HG03108 (cell line): ENCODE measurements at regions not wholly inside any gene's neighbourhood (a gene's known extent, or its start where the extent isn't known, plus 50 kb on each side); places are given as distances from the start of the nearest gene placed in this dataset.

Experiments
- ATAC-seq: cut with Tn5 transposase; IDR thresholded peaks from one replicate; pipeline ENCODE4 v1.9.1; 2021; ENCODE audit warnings: moderate library complexity; ENCODE audit not compliant: unreplicated experiment

- ATAC-seq: no peak
Observed at GRCh38 chrX:13151828-13152517, 107.6 kb upstream of the FAM9C start.

- ATAC-seq: no peak
Observed at GRCh38 chrX:13149702-13150350, 105.4 kb upstream of the FAM9C start.

DNA sequence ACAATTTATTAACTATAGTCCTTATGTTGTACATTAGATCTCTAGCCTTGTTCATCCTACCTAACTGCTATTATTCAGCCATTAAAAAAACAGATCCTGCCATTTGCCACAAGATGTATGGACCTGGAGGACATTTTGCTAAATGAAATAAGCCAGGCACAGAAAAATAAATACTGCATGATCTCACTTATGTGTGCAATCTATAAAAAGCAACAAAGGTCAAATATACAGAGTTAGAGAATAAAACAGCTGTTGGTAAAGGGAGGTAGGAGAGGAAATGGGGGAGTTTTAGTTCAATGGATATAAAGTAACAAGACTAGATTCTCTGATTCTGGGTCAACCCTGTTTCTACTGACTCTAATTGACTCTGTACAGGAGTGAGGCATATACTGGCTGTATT lies 103.3 kb upstream of the FAM9C start:
- ATAC-seq: no peak

GRCh38 chrX:13147147-13147546 lies 102.7 kb upstream of the FAM9C start:
- ATAC-seq: no peak

GRCh38 chrX:13144927-13145655 lies 100.7 kb upstream of the FAM9C start:
- no peak for ATAC-seq

DNA sequence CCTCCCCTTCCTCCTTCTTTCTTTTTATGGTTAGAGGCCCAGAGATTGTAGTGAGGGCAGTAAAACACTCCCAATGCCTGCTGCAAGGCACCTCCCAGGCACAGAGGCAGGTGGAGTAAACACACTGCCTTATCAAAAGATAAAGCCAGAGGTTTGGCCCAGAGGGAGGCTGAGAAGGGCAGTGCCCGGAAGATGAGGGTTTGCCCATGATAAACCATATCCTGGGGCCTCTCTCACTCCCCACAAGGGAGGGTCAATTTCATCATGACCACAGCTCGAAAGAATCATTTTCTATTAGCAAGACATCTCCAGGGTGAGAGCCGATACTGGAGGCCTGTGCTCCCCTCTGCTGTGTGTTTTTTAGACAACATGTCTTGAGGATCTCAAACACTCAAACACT lies 98.5 kb upstream of the FAM9C start:
- no peak for ATAC-seq

GRCh38 chrX:13140007-13140406 lies 95.6 kb upstream of the FAM9C start:
- no peak for ATAC-seq

DNA sequence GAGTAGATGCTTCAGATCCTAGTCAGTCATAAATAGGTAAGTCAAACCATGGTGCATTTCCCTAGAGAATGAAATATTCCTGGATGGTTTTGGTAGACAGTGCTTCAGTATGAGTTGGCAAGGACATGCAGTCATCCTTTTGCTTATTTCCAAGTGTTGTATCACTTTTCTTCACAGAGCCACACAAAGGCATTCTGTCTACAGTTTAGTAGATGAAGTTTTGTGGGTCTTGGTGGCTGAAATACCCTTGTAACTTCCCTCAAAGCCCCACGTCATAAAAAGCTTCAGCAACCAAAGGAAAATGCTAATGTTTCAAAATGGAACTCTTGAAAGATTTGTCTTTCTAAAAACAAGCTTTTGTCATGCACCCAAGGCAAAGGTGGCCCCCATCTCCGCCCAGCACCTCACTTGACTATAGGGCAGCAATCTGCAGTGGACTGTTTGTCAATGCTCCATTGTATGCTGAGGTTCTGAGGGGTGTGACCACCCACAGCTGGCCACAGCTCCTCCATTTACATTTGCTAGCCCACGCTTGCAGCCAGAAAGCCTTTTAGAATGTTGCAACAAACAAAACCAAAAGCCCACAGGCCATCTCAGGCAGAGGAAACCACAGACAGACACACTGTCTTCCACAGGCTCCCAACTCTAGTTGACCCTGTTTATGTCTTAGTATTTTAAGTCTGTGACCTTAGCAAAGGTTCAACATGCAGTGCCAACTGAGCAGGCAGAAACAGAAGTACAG lies 87.1 kb upstream of the FAM9C start:
- peak; percentile 59 for ATAC-seq

DNA sequence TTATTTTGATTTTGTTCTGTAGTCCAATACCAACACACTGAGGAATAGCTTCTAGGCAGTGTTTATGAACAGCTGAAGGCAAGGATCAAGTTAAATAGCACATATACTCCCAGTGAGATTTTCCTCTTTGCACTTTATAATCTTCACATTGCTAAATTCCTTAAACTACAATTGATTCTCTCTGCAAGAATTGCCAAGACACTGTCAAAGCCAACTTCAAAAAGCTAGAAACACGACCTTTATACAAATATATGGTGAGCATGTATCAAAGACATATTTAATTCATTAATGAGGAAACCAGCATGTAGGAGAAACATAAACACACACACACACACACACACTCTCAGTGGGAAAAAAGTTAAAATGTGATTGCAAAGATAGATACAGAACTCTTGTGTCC lies 86.4 kb upstream of the FAM9C start:
- no peak for ATAC-seq

GRCh38 chrX:13128104-13128503 lies 83.7 kb upstream of the FAM9C start:
- no peak for ATAC-seq

DNA sequence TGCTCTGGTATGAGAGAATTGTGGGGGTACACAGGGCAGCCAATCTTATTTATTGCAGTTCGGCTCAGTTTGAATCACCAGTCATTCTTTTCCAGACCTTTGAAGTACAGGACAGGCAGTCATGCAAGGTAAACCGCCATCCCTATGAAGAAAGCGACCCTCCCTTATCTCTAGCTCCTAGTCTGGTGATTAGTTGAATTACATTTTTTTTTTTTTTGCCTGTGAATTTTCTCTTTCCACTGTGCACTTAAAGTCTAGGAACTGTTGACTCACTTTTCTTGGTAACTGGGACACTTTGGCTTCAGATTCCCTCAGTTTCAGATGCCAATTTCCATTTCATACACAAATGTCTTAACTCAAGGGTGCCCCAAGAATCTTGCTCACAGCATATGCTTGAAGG lies 82.4 kb upstream of the FAM9C start:
- no peak for ATAC-seq

DNA sequence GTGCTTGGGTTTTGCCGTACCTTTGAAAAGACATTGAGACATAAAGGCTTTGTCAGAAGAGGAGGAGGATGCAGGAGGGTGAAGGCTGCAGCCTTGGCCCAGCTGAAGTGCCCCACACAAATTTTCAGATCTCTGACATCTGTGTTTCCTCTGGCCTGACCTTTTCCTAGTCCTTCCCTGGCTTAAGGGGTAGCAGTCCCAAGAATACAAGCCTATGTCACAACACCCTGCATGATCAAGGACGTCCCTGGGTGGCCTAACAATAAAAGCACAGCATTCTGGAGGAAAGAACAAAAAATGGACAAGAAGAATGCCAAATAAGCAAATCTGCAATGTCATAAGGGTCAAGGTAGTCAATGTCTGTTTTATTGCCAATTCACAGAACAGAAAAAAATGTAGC lies 80.8 kb upstream of the FAM9C start:
- no peak for ATAC-seq

DNA sequence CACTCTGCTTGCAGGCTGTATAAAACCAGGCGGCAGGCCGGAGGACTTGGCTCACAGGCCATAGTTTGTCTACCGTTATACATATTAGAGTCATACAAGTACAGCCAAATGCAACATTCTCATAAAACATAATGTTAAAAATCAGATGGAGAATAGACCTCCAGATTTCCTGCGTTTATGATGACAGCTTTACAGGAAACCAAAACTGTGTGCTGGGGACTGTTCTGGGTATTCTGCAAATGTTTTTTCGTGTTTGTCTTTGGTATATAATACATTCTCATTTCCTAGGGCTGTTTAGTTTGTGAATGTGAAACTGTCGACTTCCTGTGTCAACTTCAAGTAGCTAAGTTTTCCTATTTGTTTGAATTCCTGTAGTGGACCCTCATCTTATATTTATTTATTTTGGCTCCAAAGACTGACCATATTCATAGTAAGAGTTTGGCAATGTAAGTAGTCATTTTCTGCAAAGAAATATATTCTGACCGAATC lies 79.5 kb upstream of the FAM9C start:
- ATAC-seq: no peak

GRCh38 chrX:13123247-13123856 lies 78.9 kb upstream of the FAM9C start:
- ATAC-seq: no peak

GRCh38 chrX:13121020-13121555 lies 76.7 kb upstream of the FAM9C start:
- no peak for ATAC-seq

DNA sequence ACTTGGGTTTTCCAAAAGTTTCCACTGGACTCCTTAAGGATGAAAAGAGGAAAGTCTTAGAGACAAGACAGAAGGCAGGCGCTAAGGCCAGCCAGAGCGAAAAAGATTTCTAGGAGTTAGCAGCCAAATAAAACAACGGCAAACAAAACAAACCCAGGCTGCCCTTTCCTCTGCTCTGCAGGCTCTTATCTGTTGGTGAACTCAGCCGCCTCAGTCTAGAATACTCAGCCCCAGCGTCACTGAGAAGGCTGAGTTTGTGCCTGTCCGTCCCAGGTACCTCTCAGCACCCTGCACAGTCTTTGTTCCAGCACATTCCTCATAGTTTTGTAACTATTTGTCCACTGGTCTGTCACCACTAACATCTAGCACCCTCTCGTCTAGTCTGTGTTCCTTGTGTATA lies 75.6 kb upstream of the FAM9C start:
- ATAC-seq: no peak

GRCh38 chrX:13119386-13119785 lies 75.0 kb upstream of the FAM9C start:
- no peak for ATAC-seq

- no peak for ATAC-seq
Observed at GRCh38 chrX:13115146-13115855, 70.9 kb upstream of the FAM9C start.

DNA sequence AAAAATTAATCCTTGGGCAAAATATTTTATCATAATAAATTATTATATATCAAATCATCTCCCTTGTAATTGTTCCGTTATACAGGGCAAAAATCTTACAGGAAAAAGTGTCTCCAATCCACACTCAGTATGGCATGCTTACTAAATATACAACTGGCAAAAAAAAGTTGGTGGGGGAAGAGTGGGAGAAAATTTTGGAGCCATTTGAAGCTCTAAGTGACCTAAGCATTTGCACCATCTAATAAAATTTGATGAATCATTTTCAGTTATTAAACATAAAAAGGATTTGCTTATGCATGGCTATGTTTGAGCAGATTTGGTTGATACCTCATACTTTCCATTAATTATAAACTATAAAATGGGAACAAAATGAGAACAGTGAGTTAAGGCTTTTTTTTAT lies 68.1 kb upstream of the FAM9C start:
- no peak for ATAC-seq
